GM12878 (cell line): ENCODE measurements at regions not wholly inside any gene's neighbourhood (a gene's known extent, or its start where the extent isn't known, plus 50 kb on each side); places are given as distances from the start of the nearest gene placed in this dataset.

Experiments
- ATAC-seq: fragments of 200-7000 bp; cut with Tn5 transposase; 3 replicates; pipeline ENCODE4 v1.9.1; 2020; ENCODE audit warnings: mild to moderate bottlenecking, moderate library complexity
- BruUV-seq: library from RNA; stranded (reverse); fragments of 400-500 nt; replicated peaks from 2 replicates; lab custom pipeline; 2021; lab: Mats Ljungman, UMichigan
- CTCF ChIA-PET: fragments of 300-600 bp; sonication (Branson Sonifier 250); formaldehyde crosslinking; extraction: SDS; loops from one replicate; lab custom pipeline; 2021; ENCODE audit warnings: inconsistent platforms; lab: Yijun Ruan, JAX
- POLR2A ChIA-PET: fragments of 350-600 bp; formaldehyde crosslinking; extraction: SDS; loops from one replicate; lab custom pipeline; 2021; ENCODE audit warnings: inconsistent platforms; lab: Charles Lee
- RAD21 ChIA-PET: fragments of 300-600 bp; sonication (Branson Sonifier 250); formaldehyde crosslinking; loops from one replicate; lab custom pipeline; 2023; ENCODE audit warnings: antibody characterized with exemption; ENCODE audit not compliant: unreplicated experiment; lab: Charles Lee
- SMC1A ChIA-PET: fragments of 300-600 bp; sonication (Branson Sonifier 250); formaldehyde crosslinking; loops from one replicate; lab custom pipeline; 2023; ENCODE audit not compliant: unreplicated experiment, uncharacterized antibody; lab: Charles Lee
- DNase-seq: peaks from one replicate; pipeline ENCODE4 v3.0.0-alpha.2; 2011; ENCODE audit warnings: low read depth, low spot score
- FAIRE-seq: peaks from 3 replicates; lab custom pipeline; 2011; peaks lifted over from hg19 to GRCh38; lab: Jason Lieb, UNC
- H2AFZ ChIP-seq: 2 replicates; pipeline ENCODE4 v1.6.0; 2011; ENCODE audit warnings: low read depth, low read length, control low read depth; ENCODE audit not compliant: control insufficient read depth
- H3K27ac ChIP-seq: 2 replicates; pipeline ENCODE4 v1.5.1; 2011; ENCODE audit warnings: control low read depth; ENCODE audit not compliant: control insufficient read depth, insufficient read depth
- H3K27me3 ChIP-seq, 2 experiments: replicated peaks in 1 of 2; 2 replicates each; pipeline versions ENCODE4 v1.6.0 to v1.6.1; 2011; ENCODE audit warnings: low read length in 1 of 2; ENCODE audit not compliant: control insufficient read depth in 2 of 2, insufficient read depth in 2 of 2
- H3K36me3 ChIP-seq, 2 experiments: 2 replicates each; pipeline ENCODE4 v1.5.1; 2011; ENCODE audit warnings: low read length in 1 of 2; ENCODE audit not compliant: control insufficient read depth in 2 of 2, insufficient read depth in 2 of 2
- H3K4me1 ChIP-seq: 2 replicates; pipeline ENCODE4 v1.6.1; 2011; ENCODE audit warnings: mild to moderate bottlenecking, low read length, moderate library complexity, mixed read lengths; ENCODE audit not compliant: control insufficient read depth, insufficient read depth
- H3K4me2 ChIP-seq: 2 replicates; pipeline ENCODE4 v1.6.0; 2011; ENCODE audit warnings: control low read depth; ENCODE audit not compliant: control insufficient read depth, insufficient read depth
- H3K4me3 ChIP-seq: fragments of 200-600 bp; sonication (generic); 2 replicates; pipeline ENCODE4 v1.5.1; 2016
- H3K79me2 ChIP-seq: 2 replicates; pipeline ENCODE4 v1.6.0; 2011; ENCODE audit warnings: low read length; ENCODE audit not compliant: control insufficient read depth, insufficient read depth
- H3K9ac ChIP-seq: 2 replicates; pipeline ENCODE4 v1.8.0; 2011; ENCODE audit warnings: low read length, control low read depth, mixed read lengths; ENCODE audit not compliant: control insufficient read depth, insufficient read depth
- H3K9me3 ChIP-seq: replicated peaks from 3 replicates; pipeline ENCODE4 v1.5.1; 2011; ENCODE audit warnings: mild to moderate bottlenecking, low read length; ENCODE audit not compliant: control insufficient read depth, insufficient read depth
- H4K20me1 ChIP-seq: 2 replicates; pipeline ENCODE4 v1.6.0; 2011; ENCODE audit not compliant: control insufficient read depth, insufficient read depth
- BMI1 ChIP-seq: fragments of 450-650 bp; IDR thresholded peaks from 2 replicates; pipeline ENCODE4 v1.6.1; 2016; ENCODE audit warnings: mild to moderate bottlenecking, moderate library complexity, borderline replicate concordance
- CREM ChIP-seq: IDR thresholded peaks from 2 replicates; pipeline ENCODE4 v1.6.1; 2014; ENCODE audit warnings: antibody characterized with exemption, low read depth
- HDAC6 ChIP-seq: fragments of 200-600 bp; sonication (generic); IDR thresholded peaks from one replicate; pipeline ENCODE4 v1.8.0; 2017; ENCODE audit warnings: antibody characterized with exemption; ENCODE audit not compliant: unreplicated experiment
- MTA3 ChIP-seq: IDR thresholded peaks from 2 replicates; pipeline ENCODE4 v1.6.1; 2012; ENCODE audit warnings: low read length, inconsistent platforms, borderline replicate concordance
- NFIC ChIP-seq: IDR thresholded peaks from 2 replicates; pipeline ENCODE4 v1.6.1; 2012; ENCODE audit warnings: low read depth, mild to moderate bottlenecking, inconsistent platforms, low read length, moderate library complexity
- NFYA ChIP-seq: IDR thresholded peaks from 2 replicates; pipeline ENCODE4 v1.6.1; 2011; ENCODE audit warnings: low read depth, mild to moderate bottlenecking, low read length, improper control_type of control experiment, borderline replicate concordance
- POU2F2 ChIP-seq: IDR thresholded peaks from 3 replicates; pipeline ENCODE4 v1.6.1; 2011; ENCODE audit warnings: low read depth, mild to moderate bottlenecking, low read length, borderline replicate concordance
- RAD51 ChIP-seq: fragments of 450-650 bp; IDR thresholded peaks from 2 replicates; pipeline ENCODE4 v1.6.1; 2016; ENCODE audit warnings: moderate library complexity, mild to moderate bottlenecking, inconsistent platforms
- STAT1 ChIP-seq: fragments of 450-650 bp; conservative IDR thresholded peaks from 2 replicates; pipeline ENCODE4 v1.6.1; 2014; ENCODE audit warnings: antibody characterized with exemption, mild to moderate bottlenecking
- SUZ12 ChIP-seq: fragments of 200-600 bp; sonication (generic); IDR thresholded peaks from one replicate; pipeline ENCODE4 v1.6.1; 2018; ENCODE audit warnings: antibody characterized with exemption, mild to moderate bottlenecking; ENCODE audit not compliant: unreplicated experiment
- TCF3 ChIP-seq: IDR thresholded peaks from 2 replicates; pipeline ENCODE4 v1.6.1; 2012; ENCODE audit warnings: low read depth, mild to moderate bottlenecking, low read length, borderline replicate concordance; ENCODE audit not compliant: insufficient read depth
- WGBS: methylation state at CpG from one replicate; pipeline ENCODE4 v1.1.6; 2016; ENCODE audit warnings: low lambda C conversion rate; ENCODE audit not compliant: insufficient replicate concordance, insufficient coverage; ENCODE audit errors: missing lambda C conversion rate; 5-methylcytosine and 5-hydroxymethylcytosine counted together
- in situ Hi-C: fragments of 300-500 bp; cut with MboI; formaldehyde crosslinking; loops from 9 replicates; pipeline ENCODE4 v1.14.3; 2018; ENCODE audit warnings: mixed read lengths
- intact Hi-C: fragments of 100-400 bp; cut with micrococcal nuclease; formaldehyde crosslinking; loops from one replicate; pipeline ENCODE4 v1.14.2; 2022; ENCODE audit not compliant: unreplicated experiment
- TF ChIP-seq, protein P1 (sequence below): fragments of 450-650 bp; IDR thresholded peaks from 2 replicates; pipeline ENCODE4 v1.6.1; 2018; ENCODE audit warnings: borderline replicate concordance, mild to moderate bottlenecking; ENCODE audit not compliant: partially characterized antibody
- TF ChIP-seq, protein P2 (sequence below): fragments of 150-350 bp; IDR thresholded peaks from 2 replicates; pipeline ENCODE4 v1.6.1; 2014; ENCODE audit warnings: mild to moderate bottlenecking, low read depth, low read length

DNA sequence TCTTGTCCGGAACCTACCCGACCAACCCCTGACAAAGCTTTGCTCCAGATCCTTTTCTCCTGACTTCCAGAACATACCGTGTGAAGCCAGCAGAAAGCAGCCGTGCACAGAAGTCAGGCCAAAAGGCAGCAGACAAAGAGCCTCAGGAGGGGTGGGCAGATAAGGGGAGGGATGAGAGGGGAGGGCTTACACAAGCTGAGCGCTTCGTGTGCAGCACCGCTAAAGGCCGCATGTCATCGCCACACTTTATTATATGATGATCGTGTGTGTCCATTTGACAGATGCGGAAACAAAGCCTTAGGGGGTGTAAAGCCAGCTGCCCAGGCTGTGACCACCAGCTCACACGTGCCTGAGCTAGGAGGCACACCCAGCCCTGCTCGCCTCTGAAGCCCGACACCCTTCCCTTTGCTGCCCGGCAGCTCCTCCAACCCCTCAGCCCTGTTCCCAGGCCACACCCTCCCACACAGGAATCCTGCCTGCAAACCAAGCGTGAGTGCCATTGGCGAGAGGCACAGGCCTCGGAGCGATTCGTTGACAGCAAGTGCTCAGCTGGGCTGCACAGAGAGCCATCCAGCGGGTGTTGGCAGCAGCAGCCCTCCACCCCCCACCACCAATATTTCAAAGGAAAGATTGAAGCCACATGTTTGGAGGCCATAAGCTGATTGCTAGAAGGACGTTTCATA is 170.5 kb upstream of the SMIM23 start:
- Histone ChIP-seq H3K27me3 (peaks cover 0 to 3% of the 10 kb centered on the region in 2 experiments; a peak in 2 of 4 replicates), H3K4me2 (no peak overlapping the region), H3K4me3 (no peak overlapping the region), H3K36me3 (no peaks in the 10 kb centered on the region), H3K4me1 (no peaks in the 10 kb centered on the region), H3K79me2 (no peaks in the 10 kb centered on the region), H2AFZ (no peak overlapping the region), H3K27ac (no peak overlapping the region), H4K20me1 (no peaks in the 10 kb centered on the region), H3K9me3 (no peaks in the 10 kb centered on the region), H3K9ac (no peak overlapping the region)
- WGBS = 57% methylated on average over 21 of the region's 22 CpGs
- BruUV-seq = no TSS peak
- ChIA-PET SMC1A (no interaction called here), POLR2A (no interaction called here), CTCF (no interaction called here), RAD21 (no interaction called here)
- no peak for TF ChIP-seq TCF3
- TF ChIP-seq STAT1 = no peak
- TF ChIP-seq NFYA = no peak
- TF ChIP-seq NFIC = no peak
- TF ChIP-seq HDAC6 = no peak
- TF ChIP-seq CREM = no peak
- intact Hi-C loops (no loop called here), in situ Hi-C loops (no loop called here)
- ATAC-seq (no peak), DNase-seq (no peak), FAIRE-seq (no peak)

DNA sequence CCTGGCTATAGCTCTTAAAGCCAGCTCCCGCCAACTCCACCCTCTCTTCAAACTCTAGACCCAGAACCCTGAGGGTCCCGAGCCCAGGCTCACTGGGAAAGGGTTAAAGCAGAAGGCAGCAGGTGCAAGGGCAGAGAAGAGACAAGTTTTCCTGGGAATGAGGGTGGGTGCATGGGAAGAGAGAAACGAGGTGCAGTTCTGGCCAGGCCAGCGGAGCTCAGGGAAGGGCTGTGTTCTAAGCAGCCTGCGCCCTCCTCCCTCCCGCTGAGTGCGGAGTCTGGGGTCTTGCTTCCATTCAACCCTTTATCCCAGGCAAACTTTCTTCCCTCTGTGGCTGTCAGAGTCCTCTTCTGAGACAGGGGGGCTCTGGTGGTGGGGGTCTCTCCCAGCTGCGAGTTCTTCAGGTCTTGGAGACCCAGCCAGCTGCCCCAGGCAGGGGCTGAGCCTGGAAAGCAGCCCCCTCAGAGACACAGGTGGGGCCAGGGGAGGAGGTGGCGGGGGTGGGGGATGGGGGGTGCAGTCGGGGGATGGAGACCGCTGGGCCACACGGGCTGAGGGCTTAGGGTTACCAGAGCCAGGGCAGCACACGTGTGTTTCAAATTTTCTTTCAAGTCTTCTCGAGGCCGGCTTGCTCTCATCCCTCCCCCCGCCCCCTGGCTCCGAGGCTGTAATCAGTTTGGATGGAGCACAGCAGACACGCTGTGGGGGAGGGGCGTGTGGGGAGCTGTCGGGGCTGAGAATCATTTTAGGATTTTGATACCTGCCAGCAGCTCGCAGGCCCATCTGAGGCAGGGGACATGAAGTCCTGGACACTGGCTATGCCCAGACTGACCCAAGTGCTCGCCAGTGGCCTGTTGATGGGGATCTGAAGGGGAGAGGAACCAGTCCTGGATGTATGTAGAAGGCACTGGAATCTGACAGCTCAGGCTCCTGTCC is 169.6 kb upstream of the SMIM23 start:
- H4K20me1 ChIP-seq = no peaks in the 10 kb centered on the region
- BruUV-seq = no TSS peak
- FAIRE-seq (no peak), DNase-seq (no peak), ATAC-seq (no peak)
- SMC1A ChIA-PET = no interaction called here
- H3K27me3 ChIP-seq = peaks cover 0 to 3% of the 10 kb centered on the region in 2 experiments; a peak in 2 of 4 replicates
- CTCF ChIA-PET = no interaction called here
- no peaks in the 10 kb centered on the region for H3K36me3 ChIP-seq
- H3K4me1 ChIP-seq = no peaks in the 10 kb centered on the region
- H3K4me2 ChIP-seq = no peak overlapping the region
- no peak overlapping the region for H3K4me3 ChIP-seq
- POLR2A ChIA-PET = no interaction called here
- H3K79me2 ChIP-seq = no peaks in the 10 kb centered on the region
- no peaks in the 10 kb centered on the region for H3K9me3 ChIP-seq
- H3K27ac ChIP-seq = no peak overlapping the region
- no peak overlapping the region for H3K9ac ChIP-seq
- intact Hi-C loops (no loop called here), in situ Hi-C loops (no loop called here)
- RAD21 ChIA-PET = no interaction called here
- 20% methylated on average over 22 of the region's 22 CpGs for WGBS
- H2AFZ ChIP-seq = no peak overlapping the region
- TF ChIP-seq MTA3 = no peak
- TF ChIP-seq SUZ12 = no peak
- TF ChIP-seq, protein P1, sequence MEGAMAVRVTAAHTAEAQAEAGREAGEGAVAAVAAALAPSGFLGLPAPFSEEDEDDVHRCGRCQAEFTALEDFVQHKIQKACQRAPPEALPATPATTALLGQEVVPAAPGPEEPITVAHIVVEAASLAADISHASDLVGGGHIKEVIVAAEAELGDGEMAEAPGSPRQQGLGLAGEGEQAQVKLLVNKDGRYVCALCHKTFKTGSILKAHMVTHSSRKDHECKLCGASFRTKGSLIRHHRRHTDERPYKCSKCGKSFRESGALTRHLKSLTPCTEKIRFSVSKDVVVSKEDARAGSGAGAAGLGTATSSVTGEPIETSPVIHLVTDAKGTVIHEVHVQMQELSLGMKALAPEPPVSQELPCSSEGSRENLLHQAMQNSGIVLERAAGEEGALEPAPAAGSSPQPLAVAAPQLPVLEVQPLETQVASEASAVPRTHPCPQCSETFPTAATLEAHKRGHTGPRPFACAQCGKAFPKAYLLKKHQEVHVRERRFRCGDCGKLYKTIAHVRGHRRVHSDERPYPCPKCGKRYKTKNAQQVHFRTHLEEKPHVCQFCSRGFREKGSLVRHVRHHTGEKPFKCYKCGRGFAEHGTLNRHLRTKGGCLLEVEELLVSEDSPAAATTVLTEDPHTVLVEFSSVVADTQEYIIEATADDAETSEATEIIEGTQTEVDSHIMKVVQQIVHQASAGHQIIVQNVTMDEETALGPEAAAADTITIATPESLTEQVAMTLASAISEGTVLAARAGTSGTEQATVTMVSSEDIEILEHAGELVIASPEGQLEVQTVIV = no peak
- TF ChIP-seq, protein P2, sequence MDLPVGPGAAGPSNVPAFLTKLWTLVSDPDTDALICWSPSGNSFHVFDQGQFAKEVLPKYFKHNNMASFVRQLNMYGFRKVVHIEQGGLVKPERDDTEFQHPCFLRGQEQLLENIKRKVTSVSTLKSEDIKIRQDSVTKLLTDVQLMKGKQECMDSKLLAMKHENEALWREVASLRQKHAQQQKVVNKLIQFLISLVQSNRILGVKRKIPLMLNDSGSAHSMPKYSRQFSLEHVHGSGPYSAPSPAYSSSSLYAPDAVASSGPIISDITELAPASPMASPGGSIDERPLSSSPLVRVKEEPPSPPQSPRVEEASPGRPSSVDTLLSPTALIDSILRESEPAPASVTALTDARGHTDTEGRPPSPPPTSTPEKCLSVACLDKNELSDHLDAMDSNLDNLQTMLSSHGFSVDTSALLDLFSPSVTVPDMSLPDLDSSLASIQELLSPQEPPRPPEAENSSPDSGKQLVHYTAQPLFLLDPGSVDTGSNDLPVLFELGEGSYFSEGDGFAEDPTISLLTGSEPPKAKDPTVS = no peak
- no peak for TF ChIP-seq RAD51
- no peak for TF ChIP-seq BMI1
- no peak for TF ChIP-seq POU2F2
